HG03095 (cell line): ENCODE measurements at regions not wholly inside any gene's neighbourhood (a gene's known extent, or its start where the extent isn't known, plus 50 kb on each side); places are given as distances from the start of the nearest gene placed in this dataset.

Experiments
- ATAC-seq: cut with Tn5 transposase; IDR thresholded peaks from one replicate; pipeline ENCODE4 v1.9.1; 2021; ENCODE audit warnings: moderate library complexity; ENCODE audit not compliant: unreplicated experiment

- no peak for ATAC-seq
Measured at GRCh38 chr5:114665551-114665950, 303.7 kb downstream of the KCNN2 start.

GRCh38 chr5:114660791-114661190 is 298.9 kb downstream of the KCNN2 start:
- ATAC-seq = no peak

- no peak for ATAC-seq
Measured at GRCh38 chr5:114658194-114658593, 296.3 kb downstream of the KCNN2 start.

- ATAC-seq = no peak
Measured at GRCh38 chr5:114657342-114658130, 295.7 kb downstream of the KCNN2 start.

GRCh38 chr5:114649878-114650277 is 288.0 kb downstream of the KCNN2 start:
- no peak for ATAC-seq

GRCh38 chr5:114648940-114649339 is 287.1 kb downstream of the KCNN2 start:
- ATAC-seq = no peak

- ATAC-seq = no peak
Measured at GRCh38 chr5:114644576-114644975, 282.7 kb downstream of the KCNN2 start.

- ATAC-seq = no peak
Measured at GRCh38 chr5:114636271-114636670, 274.4 kb downstream of the KCNN2 start.

- ATAC-seq = no peak
Measured at GRCh38 chr5:114634967-114635901, 273.4 kb downstream of the KCNN2 start.

- no peak for ATAC-seq
Measured at GRCh38 chr5:114634517-114634916, 272.6 kb downstream of the KCNN2 start.

- ATAC-seq = no peak
Measured at GRCh38 chr5:114612406-114612805, 250.5 kb downstream of the KCNN2 start.

GRCh38 chr5:114581136-114581535 is 219.3 kb downstream of the KCNN2 start:
- no peak for ATAC-seq

- no peak for ATAC-seq
Measured at GRCh38 chr5:114565871-114566270, 204.0 kb downstream of the KCNN2 start.

GRCh38 chr5:114565139-114565538 is 203.3 kb downstream of the KCNN2 start:
- ATAC-seq = no peak

- no peak for ATAC-seq
Measured at GRCh38 chr5:114561415-114561814, 199.5 kb downstream of the KCNN2 start.
